Small intestine (tissue), 7 donors: ENCODE measurements at regions not wholly inside any gene's neighbourhood (a gene's known extent, or its start where the extent isn't known, plus 50 kb on each side); places are given as distances from the start of the nearest gene placed in this dataset.
"Not testable (repeated sequence)": the region's sequence is repeated elsewhere in the genome, so short reads cannot be mapped to it uniquely, and the experiment has no call there.

ENCODE experiments used
- DNase-seq, 2 donors: peaks; one replicate each; pipeline versions ENCODE4 v3.0.0 to v3.0.0-alpha.2; 2013
- FAIRE-seq: peaks from 2 replicates; lab custom pipeline; 2012; peaks lifted over from hg19 to GRCh38; lab: Jason Lieb, UNC
- H3K27ac ChIP-seq, 3 donors: one replicate each; pipeline ENCODE4 v1.5.1; 2013; ENCODE audit warnings: low read length in 2 of 3, mild to moderate bottlenecking in 2 of 3, control low read depth in 1 of 3, inconsistent platforms in 1 of 3, low read depth in 1 of 3, moderate library complexity in 1 of 3
- H3K27me3 ChIP-seq, 3 donors: one replicate each; pipeline ENCODE4 v1.6.1; 2013; ENCODE audit warnings: low read length in 3 of 3, inconsistent platforms in 1 of 3; ENCODE audit not compliant: control insufficient read depth in 3 of 3, insufficient read depth in 3 of 3
- H3K36me3 ChIP-seq, 3 donors: one replicate each; pipeline ENCODE4 v1.6.1; 2013; ENCODE audit warnings: low read length in 3 of 3, inconsistent platforms in 1 of 3, low read depth in 1 of 3, mild to moderate bottlenecking in 1 of 3, moderate library complexity in 1 of 3; ENCODE audit not compliant: control insufficient read depth in 3 of 3, insufficient read depth in 2 of 3
- H3K4me1 ChIP-seq, 3 donors: one replicate each; pipeline ENCODE4 v1.6.1; 2013; ENCODE audit warnings: low read length in 2 of 3, inconsistent platforms in 1 of 3, low read depth in 1 of 3, mild to moderate bottlenecking in 1 of 3, moderate library complexity in 1 of 3; ENCODE audit not compliant: control insufficient read depth in 3 of 3, insufficient read depth in 2 of 3
- H3K4me3 ChIP-seq, 3 donors: one replicate each; pipeline ENCODE4 v1.5.1; 2013; ENCODE audit warnings: low read length in 3 of 3, control low read depth in 1 of 3, inconsistent platforms in 1 of 3, low read depth in 1 of 3, mild to moderate bottlenecking in 1 of 3, moderate library complexity in 1 of 3
- H3K9me3 ChIP-seq, 2 donors: one replicate each; pipeline ENCODE4 v1.6.1; 2013; ENCODE audit warnings: low read depth in 1 of 2, low read length in 1 of 2; ENCODE audit not compliant: control insufficient read depth in 2 of 2, insufficient read depth in 1 of 2
- WGBS, 3 donors: extraction: QIAGEN DNeasy Blood & Tissue Kit; methylation state at CpG; one replicate each; pipeline ENCODE4 v1.1.7; 2013; 5-methylcytosine and 5-hydroxymethylcytosine counted together
- donor health status: healthy with polysubstance abuse.
- donor health status: control.
- donor health status: control.
- donor health status: Bipolar disorder and iron deficiency.
- donor health status: healthy.

- no peak for FAIRE-seq
- DNase-seq = no peak
- Histone ChIP-seq H3K27ac (no peak overlapping the region), H3K36me3 (no peaks in the 10 kb centered on the region), H3K4me1 (no peaks in the 10 kb centered on the region), H3K9me3 (no peaks in the 10 kb centered on the region), H3K4me3 (no peak overlapping the region), H3K27me3 (no peaks in the 10 kb centered on the region)
- WGBS, 3 donors = 61 to 78% (median 73%) methylated on average over 2 of the region's 2 CpGs
These were observed 104.2 kb downstream of the TAF11L14 start for GRCh38 chr5:17738446-17738845.

GRCh38 chr5:17743580-17744435 lies 109.5 kb downstream of the TAF11L14 start:
- DNase-seq (no peak), FAIRE-seq (no peak)
- Histone ChIP-seq H3K27me3 (no peaks in the 10 kb centered on the region), H3K4me1 (no peaks in the 10 kb centered on the region), H3K4me3 (no peak overlapping the region), H3K27ac (no peak overlapping the region), H3K36me3 (no peaks in the 10 kb centered on the region), H3K9me3 (no peaks in the 10 kb centered on the region)
- 70 to 75% (median 72%) methylated on average over 8 of the region's 8 CpGs for WGBS, 3 donors

GRCh38 chr5:17748201-17748600 lies 113.9 kb downstream of the TAF11L14 start:
- no peak for DNase-seq
- H3K36me3 ChIP-seq = no peaks in the 10 kb centered on the region
- H3K9me3 ChIP-seq = no peaks in the 10 kb centered on the region
- H3K27ac ChIP-seq = no peak overlapping the region
- FAIRE-seq = no peak
- H3K27me3 ChIP-seq = no peaks in the 10 kb centered on the region
- WGBS, 3 donors = 71 to 84% (median 77%) methylated on average over 2 of the region's 2 CpGs
- H3K4me1 ChIP-seq = no peaks in the 10 kb centered on the region
- H3K4me3 ChIP-seq = no peak overlapping the region

- Histone ChIP-seq H3K36me3 (no peaks in the 10 kb centered on the region), H3K27ac (no peak overlapping the region), H3K4me1 (no peaks in the 10 kb centered on the region), H3K9me3 (no peaks in the 10 kb centered on the region), H3K4me3 (no peak overlapping the region), H3K27me3 (no peaks in the 10 kb centered on the region)
- no peak for FAIRE-seq
- 45 to 61% (median 58%) methylated on average over 1 of the region's 1 CpG for WGBS, 3 donors
- no peak for DNase-seq
These were observed 114.7 kb downstream of the TAF11L14 start for GRCh38 chr5:17748941-17749340.

DNA sequence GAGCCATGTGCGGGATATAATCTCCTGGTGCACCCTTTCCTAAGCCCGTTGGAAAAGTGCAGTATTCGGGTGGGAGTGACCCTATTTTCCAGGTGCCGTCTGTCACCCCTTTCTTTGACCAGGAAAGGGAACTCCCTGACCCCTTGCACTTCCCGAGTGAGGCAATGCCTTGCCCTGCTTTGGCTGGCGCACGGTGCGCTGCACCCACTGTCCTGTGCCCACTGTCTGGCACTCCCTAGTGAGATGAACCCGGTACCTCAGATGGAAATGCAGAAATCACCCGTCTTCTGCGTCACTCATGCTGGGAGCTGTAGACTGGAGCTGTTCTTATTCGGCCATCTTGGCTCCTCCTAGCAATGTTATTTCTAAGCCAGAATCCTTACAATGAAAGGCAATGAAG lies 121.1 kb downstream of the TAF11L14 start:
- not testable (repeated sequence) for FAIRE-seq, H3K4me1 ChIP-seq, H3K27ac ChIP-seq, H3K36me3 ChIP-seq, H3K4me3 ChIP-seq, H3K9me3 ChIP-seq, DNase-seq, H3K27me3 ChIP-seq
- WGBS, 3 donors = 83 to 95% (median 91%) methylated on average over 11 to 12 of the region's 12 CpGs

GRCh38 chr5:17761326-17761725 lies 127.1 kb downstream of the TAF11L14 start:
- Histone ChIP-seq H3K27ac (no peak overlapping the region), H3K4me3 (no peak overlapping the region), H3K27me3 (no peaks in the 10 kb centered on the region), H3K4me1 (no peaks in the 10 kb centered on the region), H3K36me3 (no peaks in the 10 kb centered on the region), H3K9me3 (peaks cover 0 to 3% of the 10 kb centered on the region in 2 donors)
- no peak for DNase-seq
- WGBS, 3 donors = 52 to 62% (median 58%) methylated on average over 4 of the region's 4 CpGs
- no peak for FAIRE-seq

DNA sequence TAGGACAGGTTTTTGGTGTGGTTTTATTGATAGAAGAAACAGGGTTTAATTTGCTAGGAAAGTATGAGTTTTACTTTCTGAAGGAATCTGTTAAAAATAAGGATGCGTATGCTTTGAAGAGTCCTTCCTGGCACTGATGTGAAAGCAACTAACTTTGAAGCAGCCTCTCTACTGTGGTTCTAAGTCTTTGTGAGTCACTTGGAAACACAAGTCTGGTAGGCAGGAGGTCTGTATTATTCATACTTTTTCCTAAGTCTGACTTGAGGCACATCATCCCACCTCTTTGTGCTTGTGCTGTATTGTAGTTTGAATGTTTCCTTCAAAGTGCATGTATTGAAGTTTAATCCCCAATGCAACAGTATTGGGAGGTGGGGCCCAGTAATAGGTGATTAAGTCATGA lies 129.0 kb downstream of the TAF11L14 start:
- no peaks in the 10 kb centered on the region for H3K4me1 ChIP-seq
- WGBS, 3 donors = 84 to 100% (median 92%) methylated on average over 1 of the region's 1 CpG
- no peak overlapping the region for H3K27ac ChIP-seq
- H3K9me3 ChIP-seq = no peaks in the 10 kb centered on the region
- no peaks in the 10 kb centered on the region for H3K36me3 ChIP-seq
- FAIRE-seq = no peak
- DNase-seq = no peak
- H3K4me3 ChIP-seq = no peak overlapping the region
- no peaks in the 10 kb centered on the region for H3K27me3 ChIP-seq

GRCh38 chr5:17766031-17766430 lies 131.8 kb downstream of the TAF11L14 start:
- H3K27ac ChIP-seq = no peak overlapping the region
- H3K27me3 ChIP-seq = no peaks in the 10 kb centered on the region
- no peak overlapping the region for H3K4me3 ChIP-seq
- H3K36me3 ChIP-seq = no peaks in the 10 kb centered on the region
- no peaks in the 10 kb centered on the region for H3K4me1 ChIP-seq
- no peaks in the 10 kb centered on the region for H3K9me3 ChIP-seq
- no peak for DNase-seq
- 78 to 91% (median 82%) methylated on average over 2 of the region's 2 CpGs for WGBS, 3 donors
- no peak for FAIRE-seq

DNA sequence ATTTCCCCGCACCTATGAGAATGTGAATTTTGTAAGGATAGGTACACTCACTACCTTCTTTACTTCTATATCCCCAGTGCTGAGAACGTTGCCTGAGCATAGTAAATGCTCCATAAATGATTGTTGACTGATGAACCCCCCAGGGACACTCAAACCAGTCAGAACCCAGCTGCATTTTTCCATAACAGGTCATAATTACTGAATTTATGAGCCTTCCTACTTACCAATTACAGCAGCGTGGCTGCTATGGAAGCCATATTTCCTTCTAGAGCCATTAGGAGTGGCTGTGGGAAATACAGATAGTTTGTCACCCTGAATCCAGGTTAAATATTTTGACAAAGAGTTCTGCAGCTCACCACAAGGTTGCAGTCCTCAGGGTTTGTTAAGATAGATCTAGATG lies 135.0 kb downstream of the TAF11L14 start:
- H3K27me3 ChIP-seq = no peaks in the 10 kb centered on the region
- no peak overlapping the region for H3K27ac ChIP-seq
- FAIRE-seq (no peak), DNase-seq (no peak)
- no peaks in the 10 kb centered on the region for H3K4me1 ChIP-seq
- no peaks in the 10 kb centered on the region for H3K36me3 ChIP-seq
- H3K4me3 ChIP-seq = no peak overlapping the region
- no peaks in the 10 kb centered on the region for H3K9me3 ChIP-seq
- WGBS, 3 donors = 53 to 64% (median 59%) methylated on average over 3 of the region's 3 CpGs
